H1 (cell line): ENCODE measurements at regions not wholly inside any gene's neighbourhood (a gene's known extent, or its start where the extent isn't known, plus 50 kb on each side); places are given as distances from the start of the nearest gene placed in this dataset.

Experiments
- CTCF ChIA-PET: fragments of 300-600 bp; sonication (Branson Sonifier 250); formaldehyde crosslinking; loops from one replicate; lab custom pipeline; 2021; ENCODE audit not compliant: partially characterized antibody; lab: Charles Lee
- POLR2A ChIA-PET: fragments of 300-600 bp; sonication (Branson Sonifier 250); formaldehyde crosslinking; loops from one replicate; lab custom pipeline; 2021; ENCODE audit warnings: inconsistent platforms; ENCODE audit not compliant: partially characterized antibody; lab: Charles Lee
- DNase-seq, 2 experiments: peaks; one replicate each; pipeline versions ENCODE4 v3.0.0 to v3.0.0-alpha.2; 2010 to 2022; ENCODE audit warnings: low spot score in 2 of 2, low read depth in 1 of 2, mixed read lengths in 1 of 2
- FAIRE-seq: peaks from 2 replicates; lab custom pipeline; 2011; peaks lifted over from hg19 to GRCh38; lab: Jason Lieb, UNC
- H2AFZ ChIP-seq: 2 replicates; pipeline ENCODE4 v1.8.1; 2012; ENCODE audit warnings: low read length, inconsistent platforms
- H2AK5ac ChIP-seq: 2 replicates; pipeline ENCODE4 v1.6.1; 2013; ENCODE audit warnings: low read depth, low read length
- H2BK120ac ChIP-seq: replicated peaks from 2 replicates; pipeline ENCODE3; 2013; ENCODE audit warnings: low read depth, low read length, inconsistent platforms
- H2BK12ac ChIP-seq: 2 replicates; pipeline ENCODE4 v1.6.1; 2013; ENCODE audit warnings: low read depth, low read length
- H2BK15ac ChIP-seq: 2 replicates; pipeline ENCODE4 v1.6.1; 2013; ENCODE audit warnings: low read length
- H2BK20ac ChIP-seq: 2 replicates; pipeline ENCODE4 v1.6.1; 2013; ENCODE audit warnings: low read length
- H2BK5ac ChIP-seq: 2 replicates; pipeline ENCODE4 v1.6.1; 2013; ENCODE audit warnings: low read depth, low read length
- H3K14ac ChIP-seq: 2 replicates; pipeline ENCODE4 v1.6.1; 2013; ENCODE audit warnings: inconsistent platforms; ENCODE audit not compliant: insufficient read length
- H3K18ac ChIP-seq: 2 replicates; pipeline ENCODE4 v1.6.1; 2013; ENCODE audit warnings: low read length; ENCODE audit errors: extremely low read depth
- H3K23ac ChIP-seq: 2 replicates; pipeline ENCODE4 v1.6.1; 2013; ENCODE audit warnings: inconsistent platforms; ENCODE audit not compliant: insufficient read length
- H3K23me2 ChIP-seq: 2 replicates; pipeline ENCODE4 v1.6.1; 2013; ENCODE audit warnings: low read depth, low read length
- H3K27ac ChIP-seq: 2 replicates; pipeline ENCODE4 v1.6.1; 2011; ENCODE audit warnings: low read depth, low read length, inconsistent platforms
- H3K27me3 ChIP-seq, 4 experiments: replicated peaks in 1 of 4; 1 replicate in 1 of 4; 2 replicates in 3 of 4; pipeline versions ENCODE4 v1.6.1 to v1.8.1; 2011 to 2013; ENCODE audit warnings: low read length in 3 of 4, mild to moderate bottlenecking in 3 of 4, inconsistent platforms in 2 of 4, mixed read lengths in 2 of 4, moderate library complexity in 1 of 4; ENCODE audit not compliant: control insufficient read depth in 3 of 4, insufficient read depth in 3 of 4; ENCODE audit errors: extremely low read depth in 1 of 4
- H3K36me3 ChIP-seq, 4 experiments: 2 replicates each; pipeline versions ENCODE4 v1.6.1 to v1.8.1; 2011 to 2013; ENCODE audit warnings: mild to moderate bottlenecking in 4 of 4, low read length in 3 of 4, moderate library complexity in 2 of 4, control low read depth in 1 of 4, inconsistent platforms in 1 of 4; ENCODE audit not compliant: insufficient read depth in 4 of 4, control insufficient read depth in 2 of 4
- H3K4ac ChIP-seq: replicated peaks from 2 replicates; pipeline ENCODE3; 2013; ENCODE audit warnings: low read length, low read depth, mixed read lengths, inconsistent platforms; ENCODE audit not compliant: insufficient read length
- H3K4me1 ChIP-seq, 4 experiments: replicated peaks in 1 of 4; 1 replicate in 1 of 4; 2 replicates in 3 of 4; pipeline versions ENCODE4 v1.6.1 to v1.8.1; 2011 to 2013; ENCODE audit warnings: low read length in 3 of 4, inconsistent platforms in 2 of 4, mixed read lengths in 1 of 4; ENCODE audit not compliant: insufficient read depth in 4 of 4, control insufficient read depth in 3 of 4
- H3K4me2 ChIP-seq, 2 experiments: 2 replicates each; pipeline versions ENCODE4 v1.6.1 to v1.8.1; 2011 to 2013; ENCODE audit warnings: low read depth in 2 of 2, low read length in 2 of 2, control low read depth in 1 of 2, inconsistent platforms in 1 of 2, mild to moderate bottlenecking in 1 of 2; ENCODE audit not compliant: insufficient read depth in 1 of 2
- H3K4me3 ChIP-seq, 4 experiments: fragments of 200-600, 300-600 bp in 1 of 4; sonication (generic), shearing (Covaris generic), sonication (Bioruptor Twin) in 1 of 4; 2 replicates each; pipeline versions ENCODE4 v1.5.1 to v1.8.1; 2011 to 2016; ENCODE audit warnings: low read length in 4 of 4, low read depth in 3 of 4, control low read depth in 2 of 4, inconsistent platforms in 2 of 4, mild to moderate bottlenecking in 2 of 4, mixed read lengths in 1 of 4, moderate library complexity in 1 of 4; ENCODE audit not compliant: insufficient read depth in 2 of 4; ENCODE audit errors: extremely low read depth in 1 of 4
- H3K56ac ChIP-seq: replicated peaks from 2 replicates; pipeline ENCODE3; 2013; ENCODE audit warnings: low read depth, mild to moderate bottlenecking, mixed read lengths, low read length, inconsistent platforms; ENCODE audit not compliant: insufficient read length
- H3K79me1 ChIP-seq: 2 replicates; pipeline ENCODE4 v1.6.1; 2013; ENCODE audit warnings: low read depth, low read length, control low read depth
- H3K79me2 ChIP-seq, 2 experiments: 2 replicates each; pipeline versions ENCODE4 v1.6.1 to v1.8.1; 2012 to 2013; ENCODE audit warnings: low read length in 2 of 2, mild to moderate bottlenecking in 2 of 2, inconsistent platforms in 1 of 2; ENCODE audit not compliant: insufficient read depth in 2 of 2, control insufficient read depth in 1 of 2
- H3K9ac ChIP-seq, 4 experiments: replicated peaks in 1 of 4; 1 replicate in 1 of 4; 2 replicates in 3 of 4; pipeline versions ENCODE4 v1.6.1 to v1.8.1; 2011 to 2013; ENCODE audit warnings: low read depth in 3 of 4, low read length in 3 of 4, control low read depth in 2 of 4, mild to moderate bottlenecking in 2 of 4, moderate library complexity in 2 of 4, inconsistent platforms in 1 of 4; ENCODE audit errors: extremely low read depth in 1 of 4
- H3K9me3 ChIP-seq, 2 experiments: 2 replicates each; pipeline versions ENCODE4 v1.6.1 to v1.8.1; 2012 to 2013; ENCODE audit warnings: mild to moderate bottlenecking in 2 of 2, moderate library complexity in 2 of 2, control low read depth in 1 of 2, inconsistent platforms in 1 of 2, low read depth in 1 of 2, low read length in 1 of 2, mixed read lengths in 1 of 2; ENCODE audit not compliant: insufficient read depth in 2 of 2
- H4K20me1 ChIP-seq, 2 experiments: replicated peaks in 1 of 2; 2 replicates each; pipeline versions ENCODE3 to v1.8.1; 2011 to 2013; ENCODE audit warnings: inconsistent platforms in 2 of 2, low read length in 2 of 2, mild to moderate bottlenecking in 1 of 2; ENCODE audit not compliant: insufficient read depth in 2 of 2, control insufficient read depth in 1 of 2
- H4K5ac ChIP-seq: 2 replicates; pipeline ENCODE4 v1.6.1; 2013; ENCODE audit warnings: low read length, low read depth, mixed read lengths, inconsistent platforms; ENCODE audit not compliant: insufficient read length
- H4K8ac ChIP-seq: 2 replicates; pipeline ENCODE4 v1.8.0; 2013; ENCODE audit warnings: mild to moderate bottlenecking, moderate library complexity, low read length, inconsistent platforms; ENCODE audit not compliant: insufficient read depth; ENCODE audit errors: extremely low read depth
- H4K91ac ChIP-seq: replicated peaks from 2 replicates; pipeline ENCODE3; 2013; ENCODE audit warnings: low read length, mixed read lengths, inconsistent platforms; ENCODE audit not compliant: insufficient read length
- ASH2L ChIP-seq: fragments of 200-600, 300-600 bp; sonication (generic); IDR thresholded peaks from one replicate; pipeline ENCODE4 v1.7.1; 2017; ENCODE audit warnings: low read length
- HDAC6 ChIP-seq: IDR thresholded peaks from one replicate; pipeline ENCODE4 v1.7.1; 2012; ENCODE audit warnings: low read depth, mild to moderate bottlenecking, inconsistent platforms, low read length, moderate library complexity
- WGBS, 2 experiments: shearing (Covaris generic) in 1 of 2; methylation state at CpG; one replicate each; pipeline versions ENCODE4 v1.1.6 to v1.1.7; 2013 to 2015; ENCODE audit warnings: low lambda C conversion rate in 2 of 2, mixed read lengths in 2 of 2, inconsistent platforms in 1 of 2, low coverage in 1 of 2, missing lambda C conversion rate in 1 of 2; ENCODE audit not compliant: insufficient replicate concordance in 2 of 2, insufficient coverage in 1 of 2, insufficient read length in 1 of 2; ENCODE audit errors: extremely low coverage in 1 of 2, missing lambda C conversion rate in 1 of 2; 5-methylcytosine and 5-hydroxymethylcytosine counted together

DNA sequence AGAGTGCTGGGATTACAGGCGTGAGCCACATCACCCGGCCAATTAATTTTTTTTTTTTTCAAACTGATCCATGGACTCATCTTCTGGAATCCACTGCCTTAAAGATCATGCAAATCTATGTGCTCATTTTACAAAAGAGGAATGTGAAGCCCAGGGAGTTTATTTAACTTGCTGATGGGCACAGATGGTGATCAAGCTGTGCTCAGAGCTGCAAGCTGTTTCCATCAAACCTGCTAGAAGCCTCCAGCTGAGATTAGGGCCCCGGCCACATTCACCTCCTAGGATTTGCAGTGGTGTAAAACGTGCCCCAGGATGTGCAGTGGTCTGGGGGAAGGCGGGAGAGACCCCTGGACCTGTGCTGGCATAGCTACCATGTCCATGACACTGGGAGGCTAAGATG lies 56.1 kb upstream of the TUT7 start:
- Histone ChIP-seq H3K36me3 (no peaks in the 10 kb centered on the region; a peak in 1 of 8 replicates), H2BK12ac (no peak overlapping the region), H3K9me3 (peaks cover 6 to 9% of the 10 kb centered on the region in 2 experiments; a peak in 3 of 4 replicates), H2BK5ac (no peak overlapping the region), H3K9ac (no peak overlapping the region), H3K79me1 (no peaks in the 10 kb centered on the region), H3K23me2 (no peaks in the 10 kb centered on the region), H2AFZ (no peak overlapping the region), H4K8ac (no peak overlapping the region), H4K5ac (no peak overlapping the region), H3K56ac (no peak overlapping the region), H3K4me1 (peaks cover 0 to 5% (median 0%) of the 10 kb centered on the region in 4 experiments; a peak in 2 of 7 replicates), H3K27me3 (peaks cover 35 to 66% (median 56%) of the 10 kb centered on the region in 4 experiments), H2AK5ac (no peak overlapping the region), H2BK15ac (no peak overlapping the region), H3K14ac (no peak overlapping the region), H4K91ac (no peak overlapping the region), H4K20me1 (peaks cover 0 to 2% of the 10 kb centered on the region in 2 experiments), H3K4me2 (no peak overlapping the region), H3K79me2 (no peaks in the 10 kb centered on the region), H3K27ac (no peak overlapping the region), H3K23ac (no peak overlapping the region), H2BK20ac (no peak overlapping the region), H3K4me3 (no peak overlapping the region), H2BK120ac (no peak overlapping the region), H3K4ac (no peak overlapping the region), H3K18ac (no peak overlapping the region)
- ChIA-PET CTCF (interaction anchor here (0.6 kb wide), 1 partner anchor 859 kb away, joined by 4 read pairs; no protein-coding TSS in a partner anchor), POLR2A (interaction anchor here (0.6 to 1.4 kb wide), 2 partner anchors 57 to 123 kb away, joined by 3 read pairs; no protein-coding TSS in a partner anchor)
- peak; percentile 38 to 55 for DNase-seq
- 32% methylated on average over 5 of the region's 5 CpGs; no CpG with 5 or more reads in 1 of the 2 experiments for WGBS, 2 experiments
- FAIRE-seq, result no peak
- no peak for TF ChIP-seq ASH2L
- peak; percentile 83 for TF ChIP-seq HDAC6
